K562 (cell line): ENCODE measurements at regions not wholly inside any gene's neighbourhood (a gene's known extent, or its start where the extent isn't known, plus 50 kb on each side); places are given as distances from the start of the nearest gene placed in this dataset.

Experiments
- ATAC-seq: fragments of 200-7000 bp; cut with Tn5 transposase; 3 replicates; pipeline ENCODE4 v1.9.1; 2020; ENCODE audit warnings: moderate library complexity
- BruUV-seq: library from RNA; stranded (reverse); fragments of 400-500 nt; replicated peaks from 2 replicates; lab custom pipeline; 2021; lab: Mats Ljungman, UMichigan
- CTCF ChIA-PET: fragments of 300-600 bp; formaldehyde crosslinking; extraction: SDS; loops from one replicate; lab custom pipeline; 2021; ENCODE audit warnings: low intra/inter-chr PET ratio; lab: Yijun Ruan, JAX
- POLR2A ChIA-PET: fragments of 300-600, 350-650 bp; sonication (Branson Sonifier 250); formaldehyde crosslinking; extraction: SDS; loops from one replicate; lab custom pipeline; 2021; ENCODE audit warnings: antibody characterized with exemption, inconsistent platforms; lab: Yijun Ruan, JAX
- DNase-seq, 4 experiments: peaks; one replicate each; pipeline versions ENCODE4 v3.0.0 to v3.0.0-alpha.2; 2011 to 2018; ENCODE audit warnings: low spot score in 3 of 4, mixed read lengths in 3 of 4; ENCODE audit errors: extremely low read depth in 1 of 4
- FAIRE-seq: peaks from 2 replicates; lab custom pipeline; 2011; peaks lifted over from hg19 to GRCh38; lab: Jason Lieb, UNC
- H2AFZ ChIP-seq: 2 replicates; pipeline ENCODE4 v1.6.0; 2011; ENCODE audit warnings: low read depth, low read length, control low read depth, inconsistent platforms
- H3K27ac ChIP-seq: fragments of 200-600 bp; 3 replicates; pipeline ENCODE4 v1.8.0; 2011; ENCODE audit warnings: low read depth, mild to moderate bottlenecking, control low read depth, inconsistent platforms, low read length, moderate library complexity, mixed read lengths; ENCODE audit errors: extremely low read depth
- H3K27me3 ChIP-seq, 2 experiments: fragments of 300-600 bp in 1 of 2; 2 replicates in 1 of 2; 3 replicates in 1 of 2; pipeline versions ENCODE4 v1.6.0 to v1.8.0; 2011; ENCODE audit warnings: inconsistent platforms in 2 of 2, low read length in 2 of 2, mild to moderate bottlenecking in 1 of 2, mixed read lengths in 1 of 2, moderate library complexity in 1 of 2; ENCODE audit not compliant: control insufficient read depth in 2 of 2, insufficient read depth in 2 of 2
- H3K36me3 ChIP-seq: fragments of 300-600 bp; 3 replicates; pipeline ENCODE4 v1.8.0; 2011; ENCODE audit warnings: mild to moderate bottlenecking, low read length, inconsistent platforms; ENCODE audit not compliant: control insufficient read depth, insufficient read depth
- H3K4me1 ChIP-seq, 2 experiments: fragments of 200-600 bp in 1 of 2; replicated peaks in 1 of 2; 2 replicates in 1 of 2; 3 replicates in 1 of 2; pipeline versions ENCODE4 v1.5.1 to v1.8.0; 2011; ENCODE audit warnings: inconsistent platforms in 2 of 2, low read length in 2 of 2, mild to moderate bottlenecking in 1 of 2, mixed read lengths in 1 of 2, moderate library complexity in 1 of 2; ENCODE audit not compliant: control insufficient read depth in 2 of 2, insufficient read depth in 2 of 2
- H3K4me2 ChIP-seq: 2 replicates; pipeline ENCODE4 v1.6.1; 2011; ENCODE audit warnings: low read length, control low read depth, inconsistent platforms, mixed read lengths; ENCODE audit not compliant: insufficient read depth
- H3K4me3 ChIP-seq: fragments of 200-600 bp; sonication (generic), shearing (Covaris generic); 2 replicates; pipeline ENCODE4 v1.5.1; 2016; ENCODE audit warnings: control low read depth, inconsistent platforms
- H3K79me2 ChIP-seq: fragments of 200-600 bp; 3 replicates; pipeline ENCODE4 v1.8.0; 2011; ENCODE audit warnings: low read length, inconsistent platforms; ENCODE audit not compliant: control insufficient read depth, insufficient read depth
- H3K9ac ChIP-seq, 2 experiments: 2 replicates each; pipeline versions ENCODE4 v1.6.0 to v1.6.1; 2011; ENCODE audit warnings: low read depth in 2 of 2, low read length in 2 of 2, control low read depth in 1 of 2, inconsistent platforms in 1 of 2, mild to moderate bottlenecking in 1 of 2, mixed read lengths in 1 of 2; ENCODE audit not compliant: insufficient read depth in 1 of 2
- H3K9me1 ChIP-seq: one replicate; pipeline ENCODE4 v1.6.0; 2011; ENCODE audit warnings: inconsistent platforms, mild to moderate bottlenecking, low read length, moderate library complexity; ENCODE audit not compliant: control insufficient read depth, insufficient read depth
- H3K9me3 ChIP-seq: replicated peaks from 2 replicates; pipeline ENCODE4 v1.5.1; 2011; ENCODE audit warnings: low read depth, low read length, inconsistent platforms; ENCODE audit not compliant: control insufficient read depth, insufficient read depth
- H4K20me1 ChIP-seq: replicated peaks from 2 replicates; pipeline ENCODE4 v1.6.1; 2011; ENCODE audit warnings: low read length, inconsistent platforms, mixed read lengths; ENCODE audit not compliant: control insufficient read depth, insufficient read depth
- BDP1 ChIP-seq: IDR thresholded peaks from 3 replicates; pipeline ENCODE4 v1.6.1; 2011; ENCODE audit not compliant: insufficient read length, insufficient read depth
- CBX1 ChIP-seq: sonication (generic); IDR thresholded peaks from 2 replicates; pipeline ENCODE4 v1.6.1; 2016; ENCODE audit warnings: antibody characterized with exemption, low read depth, mild to moderate bottlenecking
- ILK ChIP-seq: fragments of 450-650 bp; IDR thresholded peaks from 2 replicates; pipeline ENCODE4 v1.6.1; 2016; ENCODE audit warnings: missing genetic modification characterization, low read depth, mild to moderate bottlenecking, missing compliant biosample characterization, moderate library complexity, borderline replicate concordance
- MAX ChIP-seq: sonication (generic); formaldehyde crosslinking; IDR thresholded peaks from 2 replicates; pipeline ENCODE4 v1.9.0; 2022; ENCODE audit warnings: mild to moderate bottlenecking, missing genetic modification reagents
- MIER1 ChIP-seq: fragments of 450-650 bp; IDR thresholded peaks from 2 replicates; pipeline ENCODE4 v1.6.1; 2016; ENCODE audit warnings: antibody characterized with exemption, mild to moderate bottlenecking, low read depth
- NFE2L1 ChIP-seq: fragments of 450-650 bp; IDR thresholded peaks from 2 replicates; pipeline ENCODE4 v1.6.1; 2016; ENCODE audit warnings: missing genetic modification characterization, low read depth, mild to moderate bottlenecking, missing compliant biosample characterization, moderate library complexity, borderline replicate concordance
- NFIC ChIP-seq: fragments of 450-650 bp; IDR thresholded peaks from 2 replicates; pipeline ENCODE4 v1.6.1; 2017; ENCODE audit warnings: mild to moderate bottlenecking, inconsistent platforms
- NR3C1 ChIP-seq: sonication (generic); formaldehyde crosslinking; IDR thresholded peaks from 2 replicates; pipeline ENCODE4 v1.8.1; 2022; ENCODE audit warnings: missing genetic modification reagents
- POLR3G ChIP-seq: IDR thresholded peaks from 2 replicates; pipeline ENCODE4 v1.6.1; 2011; ENCODE audit not compliant: insufficient read length, insufficient replicate concordance; ENCODE audit errors: extremely low read depth
- SAFB2 ChIP-seq: fragments of 200-400 bp; formaldehyde crosslinking; IDR thresholded peaks from 2 replicates; pipeline ENCODE4 v1.6.1; 2018; ENCODE audit warnings: borderline replicate concordance, low read length, low read depth, moderate library complexity; ENCODE audit not compliant: severe bottlenecking
- SIX5 ChIP-seq, 2 experiments: IDR thresholded peaks; 2 replicates each; pipeline ENCODE4 v1.6.1; 2011; ENCODE audit warnings: low read length in 2 of 2, borderline replicate concordance in 1 of 2, low read depth in 1 of 2, mild to moderate bottlenecking in 1 of 2, moderate library complexity in 1 of 2; ENCODE audit not compliant: insufficient read depth in 1 of 2
- XRCC3 ChIP-seq: fragments of 450-650 bp; IDR thresholded peaks from 2 replicates; pipeline ENCODE4 v1.6.1; 2017; ENCODE audit warnings: mild to moderate bottlenecking, moderate library complexity
- ZNF121 ChIP-seq: sonication (generic); formaldehyde crosslinking; conservative IDR thresholded peaks from 2 replicates; pipeline ENCODE4 v1.8.0; 2022; ENCODE audit warnings: missing genetic modification reagents
- ZNF408 ChIP-seq: fragments of 250-450 bp; sonication (Bioruptor Pico); IDR thresholded peaks from 2 replicates; pipeline ENCODE4 v1.4.0; 2020; ENCODE audit warnings: low read depth, mild to moderate bottlenecking, moderate library complexity
- ZNF707 ChIP-seq: fragments of 250-450 bp; sonication (Bioruptor Pico); conservative IDR thresholded peaks from 2 replicates; pipeline ENCODE4 v1.8.0; 2022; ENCODE audit warnings: inconsistent platforms, mild to moderate bottlenecking, moderate library complexity
- ZNF77 ChIP-seq: fragments of 250-450 bp; sonication (Bioruptor Pico); IDR thresholded peaks from 2 replicates; pipeline ENCODE4 v1.5.0; 2020
- in situ Hi-C: fragments of 300-500 bp; cut with MboI; formaldehyde crosslinking; loops from 4 replicates; pipeline ENCODE4 v1.15.0; 2018; ENCODE audit warnings: inconsistent platforms, mixed read lengths
- intact Hi-C: fragments of 100-400 bp; cut with micrococcal nuclease; formaldehyde crosslinking; loops from 2 replicates; pipeline ENCODE4 v1.14.2; 2022

GRCh38 chr2:147013696-147014392 lies 831.0 kb upstream of the ACVR2A start:
- BruUV-seq: no TSS peak
- Histone ChIP-seq H3K9me3 (no peaks in the 10 kb centered on the region), H4K20me1 (no peaks in the 10 kb centered on the region), H3K9me1 (no peaks in the 10 kb centered on the region), H2AFZ (no peak overlapping the region), H3K27me3 (no peaks in the 10 kb centered on the region), H3K9ac (no peak overlapping the region), H3K79me2 (no peaks in the 10 kb centered on the region), H3K4me2 (no peak overlapping the region), H3K4me1 (no peaks in the 10 kb centered on the region), H3K4me3 (no peak overlapping the region), H3K36me3 (no peaks in the 10 kb centered on the region), H3K27ac (no peak overlapping the region)
- DNase-seq (no peak), ATAC-seq (no peak), FAIRE-seq (no peak)
- CTCF ChIA-PET: no interaction called here
- in situ Hi-C loops: no loop called here
- TF ChIP-seq ZNF77 (CRISPR knock-in tag) (no peak), NFIC (no peak), NFE2L1 (no peak), BDP1 (no peak), ILK (tag) (no peak), MAX (CRISPR knock-in tag) (no peak), POLR3G (no peak), ZNF121 (CRISPR knock-in tag) (no peak), CBX1 (no peak), ZNF408 (CRISPR knock-in tag) (no peak), SAFB2 (no peak), MIER1 (no peak), XRCC3 (no peak), SIX5 (IDR thresholded peaks at IDR 0.05; ENCODE audit: borderline replicate concordance in 1 of 2, insufficient read depth in 1 of 2, low read depth in 1 of 2, low read length in 2 of 2) (no peak), NR3C1 (CRISPR knock-in tag) (no peak), ZNF707 (no peak)
- POLR2A ChIA-PET: no interaction called here
- intact Hi-C loops: no loop called here
